ENCODE measurements at regions not wholly inside any gene's neighbourhood (a gene's known extent, or its start where the extent isn't known, plus 50 kb on each side); places are given as distances from the start of the nearest gene placed in this dataset.
"Not testable (repeated sequence)": the region's sequence is repeated elsewhere in the genome, so short reads cannot be mapped to it uniquely, and the experiment has no call there.

GRCh38 chr6:48388044-48388443 is 277.0 kb upstream of the PTCHD4 start:
- DNase-seq = peak; percentile 12
- ChIA-PET POLR2A (ENCODE audit: unreplicated experiment) (no interaction called here), CTCF (interaction anchor here (0.7 kb wide), 1 partner anchor 662 kb away, joined by 5 read pairs; no protein-coding TSS in a partner anchor)
- TF ChIP-seq EZH2 (IDR thresholded peaks at IDR 0.05; ENCODE audit: low read length, unreplicated experiment) (no peak), EZH2phosphoT487 (IDR thresholded peaks at IDR 0.05; ENCODE audit: borderline replicate concordance, low read length) (no peak)
- TF ChIP-seq, protein P1, sequence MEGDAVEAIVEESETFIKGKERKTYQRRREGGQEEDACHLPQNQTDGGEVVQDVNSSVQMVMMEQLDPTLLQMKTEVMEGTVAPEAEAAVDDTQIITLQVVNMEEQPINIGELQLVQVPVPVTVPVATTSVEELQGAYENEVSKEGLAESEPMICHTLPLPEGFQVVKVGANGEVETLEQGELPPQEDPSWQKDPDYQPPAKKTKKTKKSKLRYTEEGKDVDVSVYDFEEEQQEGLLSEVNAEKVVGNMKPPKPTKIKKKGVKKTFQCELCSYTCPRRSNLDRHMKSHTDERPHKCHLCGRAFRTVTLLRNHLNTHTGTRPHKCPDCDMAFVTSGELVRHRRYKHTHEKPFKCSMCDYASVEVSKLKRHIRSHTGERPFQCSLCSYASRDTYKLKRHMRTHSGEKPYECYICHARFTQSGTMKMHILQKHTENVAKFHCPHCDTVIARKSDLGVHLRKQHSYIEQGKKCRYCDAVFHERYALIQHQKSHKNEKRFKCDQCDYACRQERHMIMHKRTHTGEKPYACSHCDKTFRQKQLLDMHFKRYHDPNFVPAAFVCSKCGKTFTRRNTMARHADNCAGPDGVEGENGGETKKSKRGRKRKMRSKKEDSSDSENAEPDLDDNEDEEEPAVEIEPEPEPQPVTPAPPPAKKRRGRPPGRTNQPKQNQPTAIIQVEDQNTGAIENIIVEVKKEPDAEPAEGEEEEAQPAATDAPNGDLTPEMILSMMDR (conservative IDR thresholded peaks at IDR 0.05; ENCODE audit: low read depth, low read length) = no peak
- ATAC-seq = no peak; the same call in 1 of the 2 replicates
- Histone ChIP-seq H3K4me3 (ENCODE audit: low read length) (no peak overlapping the region), H3F3A (ENCODE audit: low read length, unreplicated experiment) (no peaks in the 10 kb centered on the region), H3K9me2 (replicated peaks; ENCODE audit: low read length) (no peaks in the 10 kb centered on the region), H3K79me2 (ENCODE audit: low read length) (no peaks in the 10 kb centered on the region), H4K20me1 (ENCODE audit: low read length) (no peaks in the 10 kb centered on the region), H3K9ac (ENCODE audit: low read length) (no peak overlapping the region), H3K4me1 (ENCODE audit: insufficient read depth, low read length) (no peaks in the 10 kb centered on the region), H3K9me3 (ENCODE audit: low read length) (0 out of 2 replicates have a peak, but pooled peaks cover 4% of the 10 kb centered on the region), H3K27ac (ENCODE audit: low read length) (no peak overlapping the region), H2AFZ (ENCODE audit: low read length) (no peak overlapping the region), H3K4me2 (ENCODE audit: low read length) (no peak overlapping the region), H3K36me3 (ENCODE audit: low read depth, low read length) (no peaks in the 10 kb centered on the region), H3K27me3 (ENCODE audit: low read length) (no peaks in the 10 kb centered on the region)
- intact Hi-C loops (cut with micrococcal nuclease) = no loop called here
- BruUV-seq (replicated peaks) = no TSS peak

GRCh38 chr6:48378884-48379407 is 267.9 kb upstream of the PTCHD4 start:
- Histone ChIP-seq H3K27ac (ENCODE audit: low read length) (no peak overlapping the region), H2AFZ (ENCODE audit: low read length) (no peak overlapping the region), H3K9me3 (ENCODE audit: low read length) (no peaks in the 10 kb centered on the region), H3K4me2 (ENCODE audit: low read length) (no peak overlapping the region), H3K4me1 (ENCODE audit: insufficient read depth, low read length) (no peaks in the 10 kb centered on the region), H3K4me3 (ENCODE audit: low read length) (no peak overlapping the region), H3K79me2 (ENCODE audit: low read length) (no peaks in the 10 kb centered on the region), H3K27me3 (ENCODE audit: low read length) (no peaks in the 10 kb centered on the region), H3K36me3 (ENCODE audit: low read depth, low read length) (no peaks in the 10 kb centered on the region), H4K20me1 (ENCODE audit: low read length) (no peaks in the 10 kb centered on the region), H3K9ac (ENCODE audit: low read length) (no peak overlapping the region), H3F3A (ENCODE audit: low read length, unreplicated experiment) (no peaks in the 10 kb centered on the region), H3K9me2 (replicated peaks; ENCODE audit: low read length) (no peaks in the 10 kb centered on the region)
- TF ChIP-seq EZH2phosphoT487 (IDR thresholded peaks at IDR 0.05; ENCODE audit: borderline replicate concordance, low read length) (no peak), EZH2 (IDR thresholded peaks at IDR 0.05; ENCODE audit: low read length, unreplicated experiment) (no peak)
- TF ChIP-seq, protein P1 (conservative IDR thresholded peaks at IDR 0.05; ENCODE audit: low read depth, low read length) = no peak
- no TSS peak for BruUV-seq (replicated peaks)
- intact Hi-C loops (cut with micrococcal nuclease) = no loop called here
- ChIA-PET POLR2A (ENCODE audit: unreplicated experiment) (no interaction called here), CTCF (no interaction called here)
- ATAC-seq = no peak
- no peak for DNase-seq

DNA sequence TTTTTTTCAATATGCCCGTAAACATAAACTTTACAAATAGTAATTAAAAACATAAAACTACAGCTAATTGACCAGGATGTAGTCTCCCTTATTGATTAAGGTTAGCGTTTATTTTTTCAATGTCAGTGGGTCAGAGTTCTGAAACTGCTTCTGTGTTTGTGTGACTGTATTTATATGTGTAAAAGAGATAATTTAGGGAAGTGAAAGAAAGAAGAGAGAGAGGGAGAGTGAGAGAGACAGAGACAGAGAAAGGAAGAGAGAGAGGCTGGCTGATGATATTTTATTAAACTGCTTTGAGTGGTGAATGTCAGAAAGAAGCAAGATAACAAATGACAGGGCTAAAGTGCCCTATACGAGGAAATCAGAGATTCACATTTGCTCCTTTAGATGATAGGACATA is 266.1 kb upstream of the PTCHD4 start:
- Histone ChIP-seq H3K9ac (ENCODE audit: low read length) (no peak overlapping the region), H2AFZ (ENCODE audit: low read length) (no peak overlapping the region), H3K4me1 (ENCODE audit: insufficient read depth, low read length) (no peaks in the 10 kb centered on the region), H3K79me2 (ENCODE audit: low read length) (no peaks in the 10 kb centered on the region), H3K4me3 (ENCODE audit: low read length) (no peak overlapping the region), H3K9me2 (replicated peaks; ENCODE audit: low read length) (no peaks in the 10 kb centered on the region), H3K27me3 (ENCODE audit: low read length) (no peaks in the 10 kb centered on the region), H3K27ac (ENCODE audit: low read length) (no peak overlapping the region), H4K20me1 (ENCODE audit: low read length) (no peaks in the 10 kb centered on the region), H3F3A (ENCODE audit: low read length, unreplicated experiment) (no peaks in the 10 kb centered on the region), H3K4me2 (ENCODE audit: low read length) (no peak overlapping the region), H3K9me3 (ENCODE audit: low read length) (no peaks in the 10 kb centered on the region), H3K36me3 (ENCODE audit: low read depth, low read length) (no peaks in the 10 kb centered on the region)
- ATAC-seq (no peak), DNase-seq (no peak)
- BruUV-seq (replicated peaks) = no TSS peak
- intact Hi-C loops (cut with micrococcal nuclease) = no loop called here
- ChIA-PET POLR2A (ENCODE audit: unreplicated experiment) (no interaction called here), CTCF (no interaction called here)
- TF ChIP-seq EZH2 (IDR thresholded peaks at IDR 0.05; ENCODE audit: low read length, unreplicated experiment) (no peak), EZH2phosphoT487 (IDR thresholded peaks at IDR 0.05; ENCODE audit: borderline replicate concordance, low read length) (no peak)
- TF ChIP-seq, protein P1 (conservative IDR thresholded peaks at IDR 0.05; ENCODE audit: low read depth, low read length) = no peak

- H3K4me3 ChIP-seq (ENCODE audit: low read length); H3K27me3 ChIP-seq (ENCODE audit: low read length); H3K79me2 ChIP-seq (ENCODE audit: low read length); H3K9me3 ChIP-seq (ENCODE audit: low read length); POLR2A ChIA-PET (ENCODE audit: unreplicated experiment); H3K4me1 ChIP-seq (ENCODE audit: insufficient read depth, low read length); H3F3A ChIP-seq (ENCODE audit: low read length, unreplicated experiment); H4K20me1 ChIP-seq (ENCODE audit: low read length); H3K27ac ChIP-seq (ENCODE audit: low read length); ATAC-seq; H3K36me3 ChIP-seq (ENCODE audit: low read depth, low read length); intact Hi-C loops (cut with micrococcal nuclease); H2AFZ ChIP-seq (ENCODE audit: low read length); H3K9ac ChIP-seq (ENCODE audit: low read length); BruUV-seq (replicated peaks); H3K9me2 ChIP-seq (replicated peaks; ENCODE audit: low read length); CTCF ChIA-PET; DNase-seq; H3K4me2 ChIP-seq (ENCODE audit: low read length): not testable (repeated sequence)
Measured at GRCh38 chr6:48371226-48371625, 260.2 kb upstream of the PTCHD4 start.

Data from PC-3 (cell line).